LNCAP (cell line): ENCODE measurements at regions not wholly inside any gene's neighbourhood (a gene's known extent, or its start where the extent isn't known, plus 50 kb on each side); places are given as distances from the start of the nearest gene placed in this dataset.

ENCODE experiments used
- CTCF ChIP-seq: fragments of 450-650 bp; IDR thresholded peaks from 2 replicates; pipeline ENCODE4 v1.5.1; 2017; ENCODE audit warnings: mild to moderate bottlenecking

GRCh38 chr6:111983193-111983592 lies 70.7 kb upstream of the CCN6 start:
- TF ChIP-seq CTCF = no peak

GRCh38 chr6:111984081-111984480 lies 69.8 kb upstream of the CCN6 start:
- no peak for TF ChIP-seq CTCF

- no peak for TF ChIP-seq CTCF
Observed at GRCh38 chr6:111984516-111985201, 69.2 kb upstream of the CCN6 start.

- TF ChIP-seq CTCF = no peak
Observed at GRCh38 chr6:111985202-111985731, 68.6 kb upstream of the CCN6 start.

- TF ChIP-seq CTCF = no peak
Observed at GRCh38 chr6:111986651-111987050, 67.3 kb upstream of the CCN6 start.

- no peak for TF ChIP-seq CTCF
Observed at GRCh38 chr6:111987295-111987694, 66.6 kb upstream of the CCN6 start.

GRCh38 chr6:111988926-111989325 lies 65.0 kb upstream of the CCN6 start:
- no peak for TF ChIP-seq CTCF

GRCh38 chr6:111989743-111990142 lies 64.2 kb upstream of the CCN6 start:
- no peak for TF ChIP-seq CTCF
